Lung (tissue), 11 donors: ENCODE measurements at regions not wholly inside any gene's neighbourhood (a gene's known extent, or its start where the extent isn't known, plus 50 kb on each side); places are given as distances from the start of the nearest gene placed in this dataset.
A peak's percentile ranks its signal among the peaks of the same experiment; 100 is the strongest.

Experiments used
- ATAC-seq: fragments of 200-7000 bp; cut with Tn5 transposase; one replicate; pipeline ENCODE4 v1.9.1; 2020; ENCODE audit warnings: moderate number of reproducible peaks; ENCODE audit not compliant: insufficient read depth, low FRiP score
- DNase-seq, 3 donors: peaks; one replicate each; pipeline ENCODE4 v3.0.0-alpha.2; 2013 to 2017
- H3K27ac ChIP-seq, 2 donors: one replicate each; pipeline ENCODE4 v1.5.1; 2013; ENCODE audit warnings: mild to moderate bottlenecking in 2 of 2, moderate library complexity in 2 of 2, control low read depth in 1 of 2, inconsistent platforms in 1 of 2, low read depth in 1 of 2, low read length in 1 of 2
- H3K27me3 ChIP-seq, 3 donors: one replicate each; pipeline ENCODE4 v1.5.1; 2013; ENCODE audit warnings: low read length in 2 of 3; ENCODE audit not compliant: control insufficient read depth in 3 of 3, insufficient read depth in 3 of 3
- H3K36me3 ChIP-seq, 4 donors: one replicate each; pipeline ENCODE4 v1.5.1; 2013; ENCODE audit warnings: low read length in 4 of 4, mild to moderate bottlenecking in 1 of 4, moderate library complexity in 1 of 4; ENCODE audit not compliant: control insufficient read depth in 4 of 4, insufficient read depth in 4 of 4
- H3K4me1 ChIP-seq, 5 donors: one replicate each; pipeline ENCODE4 v1.5.1; 2013; ENCODE audit warnings: low read length in 5 of 5, mild to moderate bottlenecking in 2 of 5, moderate library complexity in 1 of 5; ENCODE audit not compliant: control insufficient read depth in 5 of 5, insufficient read depth in 5 of 5
- H3K4me3 ChIP-seq: one replicate; pipeline ENCODE4 v1.5.1; 2013; ENCODE audit warnings: mild to moderate bottlenecking, control low read depth, moderate library complexity
- H3K9ac ChIP-seq, 2 donors: one replicate each; pipeline ENCODE4 v1.5.1; 2013; ENCODE audit warnings: low read length in 2 of 2, control low read depth in 1 of 2; ENCODE audit not compliant: insufficient read depth in 1 of 2
- H3K9me3 ChIP-seq, 4 donors: one replicate each; pipeline ENCODE4 v1.5.1; 2013; ENCODE audit warnings: low read length in 3 of 4, mild to moderate bottlenecking in 1 of 4, moderate library complexity in 1 of 4; ENCODE audit not compliant: control insufficient read depth in 4 of 4, insufficient read depth in 3 of 4
- WGBS, 2 donors: extraction: QIAGEN DNeasy Blood & Tissue Kit; methylation state at CpG; one replicate each; pipeline ENCODE4 v1.1.7; 2013; 5-methylcytosine and 5-hydroxymethylcytosine counted together
- TF ChIP-seq, protein P1 (sequence below): IDR thresholded peaks from 2 replicates; pipeline ENCODE4 v1.5.1; 2012; ENCODE audit warnings: mild to moderate bottlenecking; ENCODE audit errors: control extremely low read depth, extremely low read depth
- donor health status: control.
- donor health status: control.
- donor health status: Bipolar disorder and iron deficiency.
- donor health status: healthy.
- donor health status: DM: yes; HTN: yes; CAD: no.

DNA sequence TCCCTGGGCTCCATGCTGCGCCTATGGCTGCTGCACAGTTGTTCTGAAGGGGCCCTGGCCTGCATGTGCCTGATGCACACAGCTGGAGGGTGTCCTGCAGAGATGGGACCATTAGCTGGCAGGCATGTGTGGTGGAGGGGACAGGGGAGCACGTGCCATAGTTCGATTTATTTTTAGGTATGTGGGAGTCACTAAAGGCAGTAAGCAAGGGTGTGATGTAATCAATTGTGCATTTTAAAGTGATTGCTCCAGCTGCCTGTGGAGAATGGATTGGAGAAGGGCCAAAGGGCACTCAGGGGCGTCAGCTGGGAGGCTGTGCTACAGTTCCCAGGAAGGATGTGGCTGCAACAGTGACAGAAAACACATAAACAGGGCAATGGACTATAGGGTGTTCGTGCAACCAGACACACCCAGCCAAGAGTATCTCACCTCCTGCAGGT lies 205.1 kb downstream of the ARL4C start:
- no peak overlapping the region for H3K4me3 ChIP-seq
- no peaks in the 10 kb centered on the region for H3K36me3 ChIP-seq
- ATAC-seq (peak; percentile 14), DNase-seq (peak in 2 of 3 donors; percentile 24 to 63)
- no peak overlapping the region for H3K27ac ChIP-seq
- peaks cover 0 to 11% (median 0%) of the 10 kb centered on the region in 5 donors for H3K4me1 ChIP-seq
- no peaks in the 10 kb centered on the region for H3K9me3 ChIP-seq
- TF ChIP-seq, protein P1, sequence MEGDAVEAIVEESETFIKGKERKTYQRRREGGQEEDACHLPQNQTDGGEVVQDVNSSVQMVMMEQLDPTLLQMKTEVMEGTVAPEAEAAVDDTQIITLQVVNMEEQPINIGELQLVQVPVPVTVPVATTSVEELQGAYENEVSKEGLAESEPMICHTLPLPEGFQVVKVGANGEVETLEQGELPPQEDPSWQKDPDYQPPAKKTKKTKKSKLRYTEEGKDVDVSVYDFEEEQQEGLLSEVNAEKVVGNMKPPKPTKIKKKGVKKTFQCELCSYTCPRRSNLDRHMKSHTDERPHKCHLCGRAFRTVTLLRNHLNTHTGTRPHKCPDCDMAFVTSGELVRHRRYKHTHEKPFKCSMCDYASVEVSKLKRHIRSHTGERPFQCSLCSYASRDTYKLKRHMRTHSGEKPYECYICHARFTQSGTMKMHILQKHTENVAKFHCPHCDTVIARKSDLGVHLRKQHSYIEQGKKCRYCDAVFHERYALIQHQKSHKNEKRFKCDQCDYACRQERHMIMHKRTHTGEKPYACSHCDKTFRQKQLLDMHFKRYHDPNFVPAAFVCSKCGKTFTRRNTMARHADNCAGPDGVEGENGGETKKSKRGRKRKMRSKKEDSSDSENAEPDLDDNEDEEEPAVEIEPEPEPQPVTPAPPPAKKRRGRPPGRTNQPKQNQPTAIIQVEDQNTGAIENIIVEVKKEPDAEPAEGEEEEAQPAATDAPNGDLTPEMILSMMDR = no peak
- 32 to 48% methylated on average over 5 of the region's 5 CpGs for WGBS, 2 donors
- no peaks in the 10 kb centered on the region for H3K27me3 ChIP-seq
- H3K9ac ChIP-seq = no peak overlapping the region

DNA sequence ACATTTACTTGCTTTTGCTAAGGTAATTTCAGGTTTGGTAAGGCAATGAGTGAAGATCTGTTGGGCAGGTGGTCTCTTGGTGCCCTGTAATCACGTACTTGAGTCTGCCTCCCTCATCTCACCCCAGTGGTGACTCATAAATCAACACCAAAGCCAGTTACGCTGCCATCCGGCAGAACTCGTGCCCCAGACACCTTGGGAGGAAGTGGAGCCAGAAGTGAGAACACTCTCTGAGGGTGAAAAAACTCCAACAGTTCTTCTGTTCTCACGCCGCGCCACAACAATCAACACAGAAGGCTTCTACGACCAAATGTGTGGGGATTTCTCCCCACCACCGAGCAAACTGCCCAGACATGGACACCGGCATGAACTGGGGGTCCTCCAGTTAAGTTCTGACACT lies 206.2 kb downstream of the ARL4C start:
- ATAC-seq (no peak), DNase-seq (no peak)
- H3K27ac ChIP-seq = peak overlapping the region in 1 of 2 donors; percentile 52
- no peak overlapping the region for H3K9ac ChIP-seq
- TF ChIP-seq, protein P1 = no peak
- H3K36me3 ChIP-seq = no peaks in the 10 kb centered on the region
- H3K4me1 ChIP-seq = peaks cover 0 to 11% (median 0%) of the 10 kb centered on the region in 5 donors
- no peaks in the 10 kb centered on the region for H3K27me3 ChIP-seq
- H3K4me3 ChIP-seq = no peak overlapping the region
- WGBS, 2 donors = 38 to 64% methylated on average over 10 of the region's 10 CpGs
- no peaks in the 10 kb centered on the region for H3K9me3 ChIP-seq

DNA sequence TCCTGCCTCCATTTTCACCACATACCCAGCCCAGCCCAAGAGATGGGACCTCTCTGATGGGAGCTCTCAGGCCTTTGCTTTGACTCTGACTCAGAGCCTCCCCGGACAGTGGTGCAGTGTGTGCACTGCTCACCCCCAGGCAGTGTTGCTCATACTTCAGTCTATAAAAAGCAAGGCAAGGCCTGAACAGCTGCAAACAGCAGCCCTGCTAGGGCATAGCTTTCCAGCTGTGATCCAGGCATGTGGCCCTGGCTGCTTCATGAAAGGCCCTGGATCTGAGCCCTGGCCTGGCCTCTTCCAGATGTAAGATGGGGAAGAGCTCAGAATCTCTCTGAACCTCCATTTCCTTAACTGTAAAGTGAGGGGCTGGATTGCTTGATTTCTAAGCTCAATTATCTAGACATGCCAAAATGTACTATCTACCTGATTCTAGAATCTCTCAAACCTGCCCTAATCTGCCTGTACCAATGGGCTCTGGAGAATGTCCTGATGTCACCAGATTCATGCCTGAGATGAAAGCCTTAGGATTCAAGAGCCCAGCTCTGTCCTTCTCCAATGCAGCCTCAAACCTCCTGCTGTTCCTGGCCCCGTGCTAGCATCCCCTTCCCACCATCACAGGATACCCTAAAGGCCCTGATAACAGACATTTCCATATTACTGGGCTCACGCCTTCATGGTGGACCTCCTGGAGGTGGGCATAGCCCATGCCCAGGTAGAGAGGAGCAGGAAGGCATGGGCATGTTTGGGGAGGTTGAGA lies 206.9 kb downstream of the ARL4C start:
- DNase-seq = peak; percentile 64 to 89 (median 80)
- no peak for ATAC-seq
- H3K4me1 ChIP-seq = peaks cover 0 to 11% (median 0%) of the 10 kb centered on the region in 5 donors

More for the DNA sequence above, 206.9 kb downstream of the ARL4C start:
- WGBS, 2 donors = 75 to 83% methylated on average over 3 of the region's 3 CpGs
- H3K27me3 ChIP-seq = no peaks in the 10 kb centered on the region
- no peak overlapping the region for H3K9ac ChIP-seq
- no peak overlapping the region for H3K4me3 ChIP-seq
- peak overlapping the region in 1 of 2 donors; percentile 62 for H3K27ac ChIP-seq
- no peaks in the 10 kb centered on the region for H3K36me3 ChIP-seq
- H3K9me3 ChIP-seq = no peaks in the 10 kb centered on the region
- TF ChIP-seq, protein P1 = no peak
